ENCODE measurements at regions not wholly inside any gene's neighbourhood (a gene's known extent, or its start where the extent isn't known, plus 50 kb on each side); places are given as distances from the start of the nearest gene placed in this dataset.

DNA sequence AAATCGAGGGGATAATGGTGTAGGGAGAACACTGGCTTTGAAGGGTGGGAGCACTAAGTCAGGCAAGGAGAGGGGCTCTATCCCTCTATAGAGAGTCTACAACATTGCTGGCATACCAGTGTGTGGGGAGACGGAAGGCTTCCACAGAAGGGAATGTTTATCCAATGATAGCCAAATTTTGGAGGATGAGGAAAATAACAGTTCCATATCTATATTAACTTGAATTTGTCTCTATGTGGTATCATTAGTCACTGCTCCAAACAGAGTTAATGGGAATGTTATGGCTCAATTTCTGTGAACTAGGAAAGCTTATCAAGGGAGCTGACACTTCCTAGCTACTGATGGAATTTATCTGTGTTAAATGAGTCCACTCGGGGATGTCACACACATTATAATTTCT, 208.9 kb upstream of the PHACTR1 start:
- TF ChIP-seq, protein P1, sequence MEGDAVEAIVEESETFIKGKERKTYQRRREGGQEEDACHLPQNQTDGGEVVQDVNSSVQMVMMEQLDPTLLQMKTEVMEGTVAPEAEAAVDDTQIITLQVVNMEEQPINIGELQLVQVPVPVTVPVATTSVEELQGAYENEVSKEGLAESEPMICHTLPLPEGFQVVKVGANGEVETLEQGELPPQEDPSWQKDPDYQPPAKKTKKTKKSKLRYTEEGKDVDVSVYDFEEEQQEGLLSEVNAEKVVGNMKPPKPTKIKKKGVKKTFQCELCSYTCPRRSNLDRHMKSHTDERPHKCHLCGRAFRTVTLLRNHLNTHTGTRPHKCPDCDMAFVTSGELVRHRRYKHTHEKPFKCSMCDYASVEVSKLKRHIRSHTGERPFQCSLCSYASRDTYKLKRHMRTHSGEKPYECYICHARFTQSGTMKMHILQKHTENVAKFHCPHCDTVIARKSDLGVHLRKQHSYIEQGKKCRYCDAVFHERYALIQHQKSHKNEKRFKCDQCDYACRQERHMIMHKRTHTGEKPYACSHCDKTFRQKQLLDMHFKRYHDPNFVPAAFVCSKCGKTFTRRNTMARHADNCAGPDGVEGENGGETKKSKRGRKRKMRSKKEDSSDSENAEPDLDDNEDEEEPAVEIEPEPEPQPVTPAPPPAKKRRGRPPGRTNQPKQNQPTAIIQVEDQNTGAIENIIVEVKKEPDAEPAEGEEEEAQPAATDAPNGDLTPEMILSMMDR (IDR thresholded peaks at IDR 0.05): no peak
- H3K4me2 ChIP-seq (ENCODE audit: low read length): no peak overlapping the region
- no peaks in the 10 kb centered on the region for H3K4me1 ChIP-seq
- no peaks in the 10 kb centered on the region for H3K9me3 ChIP-seq (ENCODE audit: control insufficient read depth, low read length)
- H3K27me3 ChIP-seq (ENCODE audit: control insufficient read depth, insufficient read depth, low read length): no peaks in the 10 kb centered on the region
- H2AFZ ChIP-seq: no peak overlapping the region
- no peak overlapping the region for H3K27ac ChIP-seq
- no peaks in the 10 kb centered on the region for H3K79me2 ChIP-seq
- H3K9ac ChIP-seq: no peak overlapping the region
- no peaks in the 10 kb centered on the region for H3K36me3 ChIP-seq (ENCODE audit: control insufficient read depth, insufficient read depth, low read length)
- H3K4me3 ChIP-seq (ENCODE audit: low read depth, low read length): no peak overlapping the region

DNA sequence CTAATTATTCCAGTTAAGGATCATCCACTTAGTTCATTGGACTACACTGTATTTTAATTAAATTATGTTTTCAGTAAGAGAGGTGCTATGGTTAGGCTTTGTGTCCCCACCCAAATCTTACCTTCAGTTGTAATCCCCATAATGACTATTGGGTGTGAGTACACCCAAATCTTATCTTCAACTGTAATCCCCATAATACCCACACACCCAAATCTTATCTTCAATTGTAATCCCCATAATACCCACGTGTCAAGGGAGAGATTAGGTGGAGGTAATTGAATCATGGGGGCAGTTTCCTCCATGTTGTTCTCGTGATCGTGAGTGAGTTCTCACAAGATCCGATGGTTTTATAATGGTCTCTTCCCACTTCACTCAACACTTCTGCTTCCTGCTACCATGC, 208.0 kb upstream of the PHACTR1 start:
- TF ChIP-seq, protein P1 (IDR thresholded peaks at IDR 0.05): no peak
- Histone ChIP-seq H3K4me2 (ENCODE audit: low read length) (no peak overlapping the region), H3K9me3 (ENCODE audit: control insufficient read depth, low read length) (no peaks in the 10 kb centered on the region), H3K79me2 (no peaks in the 10 kb centered on the region), H3K27me3 (ENCODE audit: control insufficient read depth, insufficient read depth, low read length) (no peaks in the 10 kb centered on the region), H3K27ac (no peak overlapping the region), H3K4me1 (no peaks in the 10 kb centered on the region), H3K4me3 (ENCODE audit: low read depth, low read length) (no peak overlapping the region), H3K36me3 (ENCODE audit: control insufficient read depth, insufficient read depth, low read length) (no peaks in the 10 kb centered on the region), H2AFZ (no peak overlapping the region), H3K9ac (no peak overlapping the region)

DNA sequence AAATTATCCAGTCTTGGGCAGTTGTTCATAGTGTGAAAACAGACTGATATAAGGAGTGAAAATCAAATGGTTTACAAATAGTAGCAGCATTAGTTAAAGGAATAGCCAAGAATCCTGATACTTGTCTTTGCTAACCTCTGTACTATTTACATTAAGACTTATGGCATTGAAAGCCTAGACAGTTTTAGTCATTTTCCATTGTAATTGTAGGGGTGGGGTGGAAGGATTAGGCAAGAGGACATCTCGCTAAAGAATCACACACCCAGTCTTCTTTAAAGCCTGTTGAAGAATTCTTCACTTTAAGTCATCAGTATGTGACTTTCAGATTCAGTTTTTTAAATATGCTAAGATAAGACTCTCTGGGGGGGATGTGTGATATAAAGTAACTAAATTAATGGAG, 207.5 kb upstream of the PHACTR1 start:
- H3K27me3 ChIP-seq (ENCODE audit: control insufficient read depth, insufficient read depth, low read length): no peaks in the 10 kb centered on the region
- H3K79me2 ChIP-seq: no peaks in the 10 kb centered on the region
- H3K36me3 ChIP-seq (ENCODE audit: control insufficient read depth, insufficient read depth, low read length): no peaks in the 10 kb centered on the region
- H3K9ac ChIP-seq: no peak overlapping the region
- no peaks in the 10 kb centered on the region for H3K4me1 ChIP-seq
- H3K9me3 ChIP-seq (ENCODE audit: control insufficient read depth, low read length): no peaks in the 10 kb centered on the region
- no peak overlapping the region for H2AFZ ChIP-seq
- no peak overlapping the region for H3K4me2 ChIP-seq (ENCODE audit: low read length)
- TF ChIP-seq, protein P1 (IDR thresholded peaks at IDR 0.05): no peak
- H3K27ac ChIP-seq: no peak overlapping the region
- no peak overlapping the region for H3K4me3 ChIP-seq (ENCODE audit: low read depth, low read length)

DNA sequence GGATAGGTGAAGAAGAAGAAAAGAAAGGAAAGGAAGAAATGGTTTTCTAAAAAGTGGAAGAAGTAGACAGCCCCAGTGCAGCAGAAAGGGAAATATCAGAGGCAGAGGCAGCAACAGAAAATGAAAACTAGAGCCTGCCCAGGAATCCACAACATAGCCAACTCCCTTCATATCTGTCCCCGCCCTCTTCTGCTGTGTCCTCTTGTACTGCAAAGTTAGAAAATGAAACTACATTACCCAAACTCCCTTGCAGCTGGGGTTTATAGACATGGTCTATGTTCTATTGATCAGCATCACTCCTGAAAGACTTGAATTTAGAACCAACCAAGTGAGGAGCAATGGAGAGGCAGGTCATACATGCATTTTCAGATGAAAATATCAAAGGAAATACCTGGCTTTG, 200.5 kb upstream of the PHACTR1 start:
- H3K4me3 ChIP-seq (ENCODE audit: low read depth, low read length): no peak overlapping the region
- TF ChIP-seq, protein P1 (IDR thresholded peaks at IDR 0.05): no peak
- no peak overlapping the region for H3K9ac ChIP-seq
- H3K4me2 ChIP-seq (ENCODE audit: low read length): no peak overlapping the region
- no peak overlapping the region for H2AFZ ChIP-seq
- no peaks in the 10 kb centered on the region for H3K36me3 ChIP-seq (ENCODE audit: control insufficient read depth, insufficient read depth, low read length)
- H3K79me2 ChIP-seq: no peaks in the 10 kb centered on the region
- H3K4me1 ChIP-seq: no peaks in the 10 kb centered on the region
- no peak overlapping the region for H3K27ac ChIP-seq
- H3K9me3 ChIP-seq (ENCODE audit: control insufficient read depth, low read length): no peaks in the 10 kb centered on the region
- no peaks in the 10 kb centered on the region for H3K27me3 ChIP-seq (ENCODE audit: control insufficient read depth, insufficient read depth, low read length)

DNA sequence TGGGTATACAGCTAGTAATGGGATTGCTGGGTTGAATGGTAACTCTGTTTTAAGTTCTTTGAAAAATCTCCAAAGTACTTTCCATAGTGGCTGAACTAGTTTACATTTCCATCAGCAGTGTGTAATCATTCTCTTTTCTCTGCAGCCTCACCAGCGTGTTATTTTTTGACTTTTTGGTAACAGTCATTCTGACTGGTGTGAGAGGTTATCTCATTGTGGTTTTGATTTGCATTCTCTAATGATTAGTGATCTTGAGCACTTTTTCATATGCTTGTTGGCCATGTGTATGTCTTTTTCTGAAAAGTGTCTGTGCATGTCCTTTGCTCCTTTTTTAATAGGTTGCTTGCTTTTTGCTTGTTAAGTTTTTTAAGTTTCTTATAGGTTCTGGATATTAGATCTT, 194.2 kb upstream of the PHACTR1 start:
- Histone ChIP-seq H3K27ac (no peak overlapping the region), H3K36me3 (ENCODE audit: control insufficient read depth, insufficient read depth, low read length) (no peaks in the 10 kb centered on the region)

More for the DNA sequence above, 194.2 kb upstream of the PHACTR1 start:
- H3K9me3 ChIP-seq (ENCODE audit: control insufficient read depth, low read length): no peaks in the 10 kb centered on the region
- no peak overlapping the region for H2AFZ ChIP-seq
- H3K4me1 ChIP-seq: no peaks in the 10 kb centered on the region
- H3K4me3 ChIP-seq (ENCODE audit: low read depth, low read length): no peak overlapping the region
- no peak overlapping the region for H3K9ac ChIP-seq
- H3K79me2 ChIP-seq: no peaks in the 10 kb centered on the region
- H3K27me3 ChIP-seq (ENCODE audit: control insufficient read depth, insufficient read depth, low read length): no peaks in the 10 kb centered on the region
- TF ChIP-seq, protein P1 (IDR thresholded peaks at IDR 0.05): no peak
- H3K4me2 ChIP-seq (ENCODE audit: low read length): no peak overlapping the region
